ENCODE measurements at regions not wholly inside any gene's neighbourhood (a gene's known extent, or its start where the extent isn't known, plus 50 kb on each side); places are given as distances from the start of the nearest gene placed in this dataset.

GRCh38 chr10:10198363-10198762, 819.3 kb upstream of the CELF2 start:
- DNase-seq (ENCODE audit: low read depth in 2 of 2): no peak

GRCh38 chr10:10204415-10204814, 813.3 kb upstream of the CELF2 start:
- no peak for DNase-seq (ENCODE audit: low read depth in 2 of 2)

GRCh38 chr10:10205906-10206305, 811.8 kb upstream of the CELF2 start:
- DNase-seq (ENCODE audit: low read depth in 2 of 2): no peak

GRCh38 chr10:10207538-10207937, 810.1 kb upstream of the CELF2 start:
- no peak for DNase-seq (ENCODE audit: low read depth in 2 of 2)

- no peak for DNase-seq (ENCODE audit: low read depth in 2 of 2)
Measured at GRCh38 chr10:10208196-10208595, 809.5 kb upstream of the CELF2 start.

- no peak for DNase-seq (ENCODE audit: low read depth in 2 of 2)
Measured at GRCh38 chr10:10209167-10209566, 808.5 kb upstream of the CELF2 start.

- no peak for DNase-seq (ENCODE audit: low read depth in 2 of 2)
Measured at GRCh38 chr10:10211409-10211808, 806.3 kb upstream of the CELF2 start.

GRCh38 chr10:10213237-10213636, 804.4 kb upstream of the CELF2 start:
- DNase-seq (ENCODE audit: low read depth in 2 of 2): no peak

GRCh38 chr10:10222304-10222841, 795.3 kb upstream of the CELF2 start:
- DNase-seq (ENCODE audit: low read depth in 2 of 2): no peak

GRCh38 chr10:10223131-10223530, 794.5 kb upstream of the CELF2 start:
- DNase-seq (ENCODE audit: low read depth in 2 of 2): no peak

GRCh38 chr10:10225136-10225676, 792.5 kb upstream of the CELF2 start:
- DNase-seq (ENCODE audit: low read depth in 2 of 2): no peak

GRCh38 chr10:10233229-10233628, 784.4 kb upstream of the CELF2 start:
- DNase-seq (ENCODE audit: low read depth in 2 of 2): no peak

GRCh38 chr10:10235003-10235402, 782.7 kb upstream of the CELF2 start:
- DNase-seq (ENCODE audit: low read depth in 2 of 2): no peak

- no peak for DNase-seq (ENCODE audit: low read depth in 2 of 2)
Measured at GRCh38 chr10:10247585-10247984, 770.1 kb upstream of the CELF2 start.

- no peak for DNase-seq (ENCODE audit: low read depth in 2 of 2)
Measured at GRCh38 chr10:10256860-10257259, 760.8 kb upstream of the CELF2 start.

GRCh38 chr10:10259013-10259412, 758.7 kb upstream of the CELF2 start:
- DNase-seq (ENCODE audit: low read depth in 2 of 2): no peak

- DNase-seq (ENCODE audit: low read depth in 2 of 2): no peak
Measured at GRCh38 chr10:10270126-10271050, 747.3 kb upstream of the CELF2 start.

GRCh38 chr10:10271639-10272192, 746.0 kb upstream of the CELF2 start:
- DNase-seq (ENCODE audit: low read depth in 2 of 2): no peak

GRCh38 chr10:10273661-10274060, 744.0 kb upstream of the CELF2 start:
- DNase-seq (ENCODE audit: low read depth in 2 of 2): no peak

- no peak for DNase-seq (ENCODE audit: low read depth in 2 of 2)
Measured at GRCh38 chr10:10279906-10280305, 737.8 kb upstream of the CELF2 start.

- no peak for DNase-seq (ENCODE audit: low read depth in 2 of 2)
Measured at GRCh38 chr10:10292501-10292900, 725.2 kb upstream of the CELF2 start.

- no peak for DNase-seq (ENCODE audit: low read depth in 2 of 2)
Measured at GRCh38 chr10:10293041-10293440, 724.6 kb upstream of the CELF2 start.

- DNase-seq (ENCODE audit: low read depth in 2 of 2): no peak
Measured at GRCh38 chr10:10293481-10293951, 724.2 kb upstream of the CELF2 start.
